ENCODE measurements at regions not wholly inside any gene's neighbourhood (a gene's known extent, or its start where the extent isn't known, plus 50 kb on each side); places are given as distances from the start of the nearest gene placed in this dataset.

- TF ChIP-seq CTCF (IDR thresholded peaks at IDR 0.05; ENCODE audit: borderline replicate concordance, extremely low read depth, low read length, poor library complexity, severe bottlenecking) (no peak), EZH2 (IDR thresholded peaks at IDR 0.05; ENCODE audit: borderline replicate concordance, low read depth, low read length, severe bottlenecking) (no peak)
These were observed 157.5 kb downstream of the FSIP2 start for GRCh38 chr2:185895828-185896693.

Measured in DND-41 (cell line).